ENCODE measurements at regions not wholly inside any gene's neighbourhood (a gene's known extent, or its start where the extent isn't known, plus 50 kb on each side); places are given as distances from the start of the nearest gene placed in this dataset.
"Not testable (repeated sequence)": the region's sequence is repeated elsewhere in the genome, so short reads cannot be mapped to it uniquely, and the experiment has no call there.

- no peak for DNase-seq (ENCODE audit: low read depth)
These were observed 735.1 kb upstream of the MIR17HG start for GRCh38 chr13:90612391-90612790.

- no peak for DNase-seq (ENCODE audit: low read depth)
These were observed 734.3 kb upstream of the MIR17HG start for GRCh38 chr13:90613076-90613795.

- no peak for DNase-seq (ENCODE audit: low read depth)
These were observed 732.3 kb upstream of the MIR17HG start for GRCh38 chr13:90615236-90615635.

GRCh38 chr13:90615767-90616166 lies 731.7 kb upstream of the MIR17HG start:
- DNase-seq (ENCODE audit: low read depth): no peak

- DNase-seq (ENCODE audit: low read depth): no peak
These were observed 729.4 kb upstream of the MIR17HG start for GRCh38 chr13:90618133-90618532.

- no peak for DNase-seq (ENCODE audit: low read depth)
These were observed 724.9 kb upstream of the MIR17HG start for GRCh38 chr13:90622541-90622940.

- DNase-seq (ENCODE audit: low read depth): no peak
These were observed 724.0 kb upstream of the MIR17HG start for GRCh38 chr13:90623318-90624011.

GRCh38 chr13:90627813-90628212 lies 719.7 kb upstream of the MIR17HG start:
- DNase-seq (ENCODE audit: low read depth): no peak

- DNase-seq (ENCODE audit: low read depth): no peak
These were observed 719.0 kb upstream of the MIR17HG start for GRCh38 chr13:90628471-90628870.

GRCh38 chr13:90630716-90631115 lies 716.8 kb upstream of the MIR17HG start:
- DNase-seq (ENCODE audit: low read depth): no peak

- DNase-seq (ENCODE audit: low read depth): no peak
These were observed 715.3 kb upstream of the MIR17HG start for GRCh38 chr13:90632184-90632583.

GRCh38 chr13:90633849-90634248 lies 713.6 kb upstream of the MIR17HG start:
- DNase-seq (ENCODE audit: low read depth): no peak

- DNase-seq (ENCODE audit: low read depth): no peak
These were observed 706.5 kb upstream of the MIR17HG start for GRCh38 chr13:90640976-90641375.

GRCh38 chr13:90641884-90642283 lies 705.6 kb upstream of the MIR17HG start:
- DNase-seq (ENCODE audit: low read depth): no peak

GRCh38 chr13:90645582-90645981 lies 701.9 kb upstream of the MIR17HG start:
- DNase-seq (ENCODE audit: low read depth): no peak

GRCh38 chr13:90648497-90648896 lies 699.0 kb upstream of the MIR17HG start:
- DNase-seq (ENCODE audit: low read depth): no peak

GRCh38 chr13:90652036-90652435 lies 695.5 kb upstream of the MIR17HG start:
- DNase-seq (ENCODE audit: low read depth): no peak

GRCh38 chr13:90654970-90655369 lies 692.5 kb upstream of the MIR17HG start:
- no peak for DNase-seq (ENCODE audit: low read depth)

- DNase-seq (ENCODE audit: low read depth): not testable (repeated sequence)
These were observed 683.3 kb upstream of the MIR17HG start for GRCh38 chr13:90664200-90664599.

GRCh38 chr13:90673746-90674145 lies 673.7 kb upstream of the MIR17HG start:
- no peak for DNase-seq (ENCODE audit: low read depth)

- DNase-seq (ENCODE audit: low read depth): no peak
These were observed 672.4 kb upstream of the MIR17HG start for GRCh38 chr13:90675129-90675528.

GRCh38 chr13:90680826-90681225 lies 666.7 kb upstream of the MIR17HG start:
- no peak for DNase-seq (ENCODE audit: low read depth)

GRCh38 chr13:90683711-90684131 lies 663.8 kb upstream of the MIR17HG start:
- DNase-seq (ENCODE audit: low read depth): no peak

GRCh38 chr13:90686442-90686841 lies 661.0 kb upstream of the MIR17HG start:
- peak; percentile 53 for DNase-seq (ENCODE audit: low read depth)

Measured in GM04503 (cell line).